Retinal pigment epithelial cell (primary cell): ENCODE measurements at regions not wholly inside any gene's neighbourhood (a gene's known extent, or its start where the extent isn't known, plus 50 kb on each side); places are given as distances from the start of the nearest gene placed in this dataset.

ENCODE experiments used
- DNase-seq: peaks from one replicate; pipeline ENCODE4 v3.0.0-alpha.2; 2010; ENCODE audit warnings: low read depth
- H3K4me3 ChIP-seq: 2 replicates; pipeline ENCODE4 v1.5.1; 2011; ENCODE audit warnings: mild to moderate bottlenecking, low read length, control low read depth, moderate library complexity
- TF ChIP-seq, protein P1 (sequence below): conservative IDR thresholded peaks from 2 replicates; pipeline ENCODE4 v1.5.1; 2011; ENCODE audit warnings: low read depth, low read length, control low read depth, inconsistent platforms

DNA sequence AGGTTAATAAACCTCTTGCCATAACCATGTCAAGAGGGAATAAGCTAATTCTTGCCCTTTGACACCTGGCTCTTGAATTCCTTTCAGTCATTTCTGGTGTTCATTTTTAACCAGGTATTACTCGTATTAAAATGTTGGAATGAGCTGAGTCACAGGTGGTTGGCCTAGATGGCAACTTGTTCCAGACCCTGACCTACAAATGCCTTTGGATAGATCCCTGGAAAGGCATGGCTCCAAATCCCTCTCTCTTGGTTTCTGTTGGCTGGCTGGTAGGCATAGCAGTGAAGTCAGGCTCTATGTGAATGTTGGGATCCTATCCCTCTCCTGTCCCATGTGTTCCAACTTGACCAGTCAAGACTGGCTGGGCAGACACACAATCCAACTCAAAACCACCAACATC, 277.1 kb upstream of the PROK2 start:
- no peak for DNase-seq
- TF ChIP-seq, protein P1, sequence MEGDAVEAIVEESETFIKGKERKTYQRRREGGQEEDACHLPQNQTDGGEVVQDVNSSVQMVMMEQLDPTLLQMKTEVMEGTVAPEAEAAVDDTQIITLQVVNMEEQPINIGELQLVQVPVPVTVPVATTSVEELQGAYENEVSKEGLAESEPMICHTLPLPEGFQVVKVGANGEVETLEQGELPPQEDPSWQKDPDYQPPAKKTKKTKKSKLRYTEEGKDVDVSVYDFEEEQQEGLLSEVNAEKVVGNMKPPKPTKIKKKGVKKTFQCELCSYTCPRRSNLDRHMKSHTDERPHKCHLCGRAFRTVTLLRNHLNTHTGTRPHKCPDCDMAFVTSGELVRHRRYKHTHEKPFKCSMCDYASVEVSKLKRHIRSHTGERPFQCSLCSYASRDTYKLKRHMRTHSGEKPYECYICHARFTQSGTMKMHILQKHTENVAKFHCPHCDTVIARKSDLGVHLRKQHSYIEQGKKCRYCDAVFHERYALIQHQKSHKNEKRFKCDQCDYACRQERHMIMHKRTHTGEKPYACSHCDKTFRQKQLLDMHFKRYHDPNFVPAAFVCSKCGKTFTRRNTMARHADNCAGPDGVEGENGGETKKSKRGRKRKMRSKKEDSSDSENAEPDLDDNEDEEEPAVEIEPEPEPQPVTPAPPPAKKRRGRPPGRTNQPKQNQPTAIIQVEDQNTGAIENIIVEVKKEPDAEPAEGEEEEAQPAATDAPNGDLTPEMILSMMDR: no peak
- no peak overlapping the region for H3K4me3 ChIP-seq

DNA sequence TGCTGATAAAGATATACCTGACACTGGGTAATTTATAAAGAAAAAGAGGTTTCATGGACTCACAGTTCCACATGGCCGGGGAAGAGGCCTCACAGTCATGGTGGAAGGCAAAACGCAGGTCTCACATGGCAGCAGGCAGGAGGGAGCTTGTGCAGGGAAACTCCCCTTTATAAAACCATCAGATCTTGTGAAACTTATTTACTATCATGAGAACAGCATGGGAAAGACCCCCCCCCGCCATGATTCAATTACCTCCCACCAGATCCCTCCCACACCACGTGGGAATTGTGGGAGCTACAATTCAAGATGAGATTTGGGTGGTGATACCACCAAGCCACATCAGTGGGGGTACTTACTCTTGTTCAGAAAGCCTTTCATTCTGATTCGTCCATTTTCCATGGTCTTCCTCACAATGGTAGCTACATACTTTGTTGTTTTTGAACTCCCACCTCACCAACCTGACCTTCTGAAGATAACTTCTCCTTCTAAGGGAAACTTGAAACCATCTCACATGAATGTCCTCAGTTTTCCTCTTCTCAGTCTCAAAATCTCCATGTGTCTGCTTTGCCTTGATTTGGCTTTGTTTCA, 275.6 kb upstream of the PROK2 start:
- TF ChIP-seq, protein P1: no peak
- H3K4me3 ChIP-seq: no peak overlapping the region
- no peak for DNase-seq

DNA sequence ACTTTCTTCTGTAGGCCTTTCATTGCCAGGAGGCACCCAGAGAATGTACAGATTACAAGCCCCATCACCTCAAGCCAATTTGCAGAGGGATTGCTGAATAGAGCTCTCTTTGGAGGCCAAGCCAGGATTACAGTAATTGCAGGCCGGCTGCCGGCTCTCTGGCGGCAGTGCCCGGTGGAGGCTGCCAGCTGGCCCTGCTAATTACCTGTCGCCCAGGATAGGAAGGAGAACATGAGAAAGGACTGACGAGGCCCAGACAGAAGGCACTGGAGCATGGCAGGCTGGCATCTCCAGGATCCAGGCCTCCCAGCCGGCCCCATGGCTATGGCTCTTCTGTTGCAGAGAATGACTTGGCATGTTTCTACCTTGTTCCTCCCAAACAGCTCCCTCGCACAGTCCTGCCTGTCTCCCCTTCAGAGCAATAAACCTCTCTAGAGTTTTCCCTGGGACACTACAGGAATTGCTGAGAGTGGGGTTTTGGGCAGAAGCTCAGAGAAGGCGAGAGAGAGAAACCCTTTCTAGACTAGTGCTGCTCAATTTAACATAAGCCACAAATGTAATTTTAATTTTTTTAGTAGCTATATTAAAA, 273.6 kb upstream of the PROK2 start:
- no peak overlapping the region for H3K4me3 ChIP-seq
- DNase-seq: peak; percentile 47
- TF ChIP-seq, protein P1: no peak

DNA sequence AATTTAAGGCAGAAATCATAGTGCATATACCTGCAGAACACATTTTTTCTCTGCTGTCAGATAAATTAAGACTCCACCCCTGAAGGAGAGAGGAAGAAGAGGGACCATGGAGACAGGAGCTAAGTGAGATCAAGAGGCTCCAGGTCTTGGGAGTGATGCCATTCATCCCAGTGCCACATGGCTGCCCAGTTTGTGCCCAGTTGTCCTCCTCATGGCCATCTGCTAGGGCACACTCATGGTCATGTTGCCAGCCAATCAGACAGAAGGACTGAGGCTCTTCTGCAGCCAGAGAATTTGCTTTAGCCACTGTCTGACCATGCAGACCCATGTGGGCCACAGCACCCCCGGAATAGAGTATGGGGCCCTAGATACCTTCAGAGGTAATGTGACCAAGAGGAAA, 270.5 kb upstream of the PROK2 start:
- no peak overlapping the region for H3K4me3 ChIP-seq
- no peak for DNase-seq
- TF ChIP-seq, protein P1: no peak

DNA sequence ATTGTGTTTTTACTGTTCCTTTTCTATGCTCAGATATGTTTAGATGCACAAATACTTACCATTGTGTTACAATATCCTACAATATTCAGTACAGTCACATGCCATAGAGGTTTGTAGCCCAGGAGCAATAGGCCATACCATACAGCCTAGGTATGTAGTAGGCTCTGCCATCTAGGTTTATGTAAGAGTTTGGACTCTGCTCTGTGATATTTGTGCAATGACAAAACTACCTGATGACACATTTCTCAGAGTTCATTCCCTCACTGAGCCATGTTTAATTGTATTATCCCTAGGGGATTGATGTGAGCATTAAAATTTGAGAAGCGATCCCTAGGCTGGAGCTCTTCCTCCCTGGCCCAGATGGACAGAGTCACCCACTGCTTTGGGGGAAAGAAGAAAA, 270.0 kb upstream of the PROK2 start:
- TF ChIP-seq, protein P1: no peak
- no peak overlapping the region for H3K4me3 ChIP-seq
- no peak for DNase-seq

DNA sequence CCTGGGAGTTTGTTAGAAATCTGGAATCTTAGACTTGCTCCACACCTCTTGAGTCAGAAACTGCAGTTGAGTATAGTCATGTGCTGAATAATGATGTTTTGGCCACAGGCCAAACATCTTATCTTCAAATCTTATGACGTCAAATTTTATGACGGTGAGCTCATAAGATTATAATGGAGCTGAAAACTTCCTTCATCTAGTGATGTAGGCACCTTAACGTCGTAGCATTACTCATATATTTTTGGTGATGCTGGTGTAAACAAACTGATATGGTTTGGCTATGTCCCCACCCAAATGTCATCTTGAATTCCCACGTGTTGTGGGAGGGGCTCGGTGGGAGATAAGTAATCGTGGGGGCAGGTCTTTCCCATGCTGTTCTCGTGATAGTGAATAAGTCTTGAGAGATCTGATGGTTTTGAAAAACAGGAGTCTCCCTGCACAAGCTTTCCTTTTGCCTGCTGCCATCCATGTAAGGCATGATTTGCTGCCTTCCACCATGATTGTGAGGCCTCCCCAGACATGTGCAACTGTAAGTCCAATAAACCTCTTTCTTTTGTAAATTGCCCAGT, 268.0 kb upstream of the PROK2 start:
- no peak overlapping the region for H3K4me3 ChIP-seq
- TF ChIP-seq, protein P1: no peak
- no peak for DNase-seq

DNA sequence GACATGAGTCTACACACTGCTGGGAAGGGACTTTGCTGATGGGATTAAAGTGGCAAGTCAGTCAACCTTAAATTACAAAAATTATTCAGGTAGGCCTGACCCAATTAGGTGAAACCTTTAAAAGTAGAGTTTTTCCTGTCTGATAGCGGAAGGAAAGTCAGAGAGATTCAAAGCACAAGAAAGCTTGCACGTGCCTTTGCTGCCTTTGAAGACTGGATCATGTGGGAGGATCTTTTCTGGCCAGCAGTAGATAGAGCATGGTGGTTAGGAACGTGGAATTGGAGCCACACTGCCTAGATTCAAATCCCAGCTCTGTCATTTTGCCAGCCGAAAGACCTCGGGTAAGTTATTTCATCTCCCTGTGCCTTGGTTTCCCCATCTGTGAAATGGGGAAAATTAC, 265.8 kb upstream of the PROK2 start:
- DNase-seq: no peak
- TF ChIP-seq, protein P1: no peak

More for the DNA sequence above, 265.8 kb upstream of the PROK2 start:
- H3K4me3 ChIP-seq: no peak overlapping the region
